ENCODE measurements at regions not wholly inside any gene's neighbourhood (a gene's known extent, or its start where the extent isn't known, plus 50 kb on each side); places are given as distances from the start of the nearest gene placed in this dataset.

DNA sequence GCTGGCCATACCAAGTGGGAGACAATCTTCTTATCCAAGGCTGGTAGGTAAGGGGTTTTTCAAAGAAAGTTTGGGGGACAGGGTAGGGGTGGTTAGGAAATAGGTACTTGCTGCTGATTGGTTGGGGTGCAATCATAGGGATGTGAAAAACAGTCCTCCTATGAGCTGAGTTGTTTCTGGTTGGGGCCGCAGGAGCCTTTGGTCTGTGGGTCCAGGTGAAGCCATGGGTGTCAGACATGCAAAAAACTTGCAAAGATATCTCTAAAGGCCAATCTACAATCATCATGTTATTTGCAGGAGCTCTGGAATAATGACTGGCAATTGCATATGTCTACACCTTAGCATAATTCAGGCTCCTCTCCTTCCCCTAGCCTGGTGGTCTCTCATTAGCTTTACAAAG lies 982.3 kb downstream of the DIPK2A start:
- TF ChIP-seq, protein P1, sequence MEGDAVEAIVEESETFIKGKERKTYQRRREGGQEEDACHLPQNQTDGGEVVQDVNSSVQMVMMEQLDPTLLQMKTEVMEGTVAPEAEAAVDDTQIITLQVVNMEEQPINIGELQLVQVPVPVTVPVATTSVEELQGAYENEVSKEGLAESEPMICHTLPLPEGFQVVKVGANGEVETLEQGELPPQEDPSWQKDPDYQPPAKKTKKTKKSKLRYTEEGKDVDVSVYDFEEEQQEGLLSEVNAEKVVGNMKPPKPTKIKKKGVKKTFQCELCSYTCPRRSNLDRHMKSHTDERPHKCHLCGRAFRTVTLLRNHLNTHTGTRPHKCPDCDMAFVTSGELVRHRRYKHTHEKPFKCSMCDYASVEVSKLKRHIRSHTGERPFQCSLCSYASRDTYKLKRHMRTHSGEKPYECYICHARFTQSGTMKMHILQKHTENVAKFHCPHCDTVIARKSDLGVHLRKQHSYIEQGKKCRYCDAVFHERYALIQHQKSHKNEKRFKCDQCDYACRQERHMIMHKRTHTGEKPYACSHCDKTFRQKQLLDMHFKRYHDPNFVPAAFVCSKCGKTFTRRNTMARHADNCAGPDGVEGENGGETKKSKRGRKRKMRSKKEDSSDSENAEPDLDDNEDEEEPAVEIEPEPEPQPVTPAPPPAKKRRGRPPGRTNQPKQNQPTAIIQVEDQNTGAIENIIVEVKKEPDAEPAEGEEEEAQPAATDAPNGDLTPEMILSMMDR (conservative IDR thresholded peaks at IDR 0.05) = no peak
- TF ChIP-seq EZH2 (IDR thresholded peaks at IDR 0.05; ENCODE audit: low read depth) = no peak

All from PC-9 (cell line).